ENCODE measurements at regions not wholly inside any gene's neighbourhood (a gene's known extent, or its start where the extent isn't known, plus 50 kb on each side); places are given as distances from the start of the nearest gene placed in this dataset.

- Histone ChIP-seq H3K9me3 (no peaks in the 10 kb centered on the region), H3K4me1 (no peaks in the 10 kb centered on the region), H3K4me3 (no peak overlapping the region), H3K36me3 (no peaks in the 10 kb centered on the region), H3K27ac (no peak overlapping the region), H3K27me3 (no peaks in the 10 kb centered on the region)
- TF ChIP-seq POLR2A (IDR thresholded peaks at IDR 0.05) (no peak), CTCF (IDR thresholded peaks at IDR 0.05) (no peak)
- no peak for DNase-seq
- intact Hi-C loops (cut with DNase I; ENCODE audit: low total_unique reads), result no loop called here
Measured at GRCh38 chr3:5828251-5828650, 640.7 kb downstream of the EDEM1 start.

DNA sequence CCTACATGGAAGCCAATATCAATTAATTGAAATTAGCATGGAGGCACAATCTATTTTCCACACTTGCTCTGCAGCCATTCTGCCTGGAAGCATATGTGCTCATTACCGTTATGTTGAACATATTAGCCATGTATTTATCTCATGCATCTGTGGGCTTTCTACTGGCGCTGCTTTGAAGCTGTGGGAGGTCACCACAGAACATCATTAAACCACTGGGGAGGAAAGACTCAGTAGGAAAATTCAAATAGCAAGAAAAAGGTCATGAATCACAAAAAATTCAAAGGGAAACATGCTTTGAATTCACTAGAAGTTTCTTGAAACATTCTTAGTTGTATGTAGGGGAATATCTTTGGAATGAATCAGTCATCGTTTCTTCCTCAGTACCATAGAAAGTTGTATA, 652.5 kb downstream of the EDEM1 start:
- H3K9me3 ChIP-seq, result no peaks in the 10 kb centered on the region
- TF ChIP-seq CTCF (IDR thresholded peaks at IDR 0.05) (no peak), POLR2A (IDR thresholded peaks at IDR 0.05) (no peak)
- no peaks in the 10 kb centered on the region for H3K27me3 ChIP-seq
- no peaks in the 10 kb centered on the region for H3K4me1 ChIP-seq
- intact Hi-C loops (cut with DNase I; ENCODE audit: low total_unique reads), result no loop called here
- DNase-seq, result no peak
- H3K27ac ChIP-seq, result no peak overlapping the region
- no peaks in the 10 kb centered on the region for H3K36me3 ChIP-seq
- H3K4me3 ChIP-seq, result no peak overlapping the region

DNA sequence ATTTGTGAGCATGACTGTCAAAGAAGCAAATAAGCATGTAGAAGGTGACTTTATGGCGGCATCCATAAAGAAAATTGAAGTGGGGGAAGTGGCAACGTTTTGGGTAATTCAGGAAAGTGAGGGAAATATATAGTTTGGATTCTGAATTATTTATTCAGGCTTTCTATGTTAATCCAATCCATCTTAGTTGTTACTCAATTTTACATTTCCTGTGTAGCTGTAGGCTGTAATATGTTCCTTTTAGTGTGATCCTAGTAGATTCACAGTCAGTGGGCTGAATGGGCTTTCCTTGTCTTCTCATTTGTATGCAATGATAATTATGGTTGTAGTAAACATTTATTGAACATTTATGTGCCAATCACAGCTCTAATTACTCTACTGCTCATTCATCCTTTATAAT, 654.1 kb downstream of the EDEM1 start:
- intact Hi-C loops (cut with DNase I; ENCODE audit: low total_unique reads), result no loop called here

DNA sequence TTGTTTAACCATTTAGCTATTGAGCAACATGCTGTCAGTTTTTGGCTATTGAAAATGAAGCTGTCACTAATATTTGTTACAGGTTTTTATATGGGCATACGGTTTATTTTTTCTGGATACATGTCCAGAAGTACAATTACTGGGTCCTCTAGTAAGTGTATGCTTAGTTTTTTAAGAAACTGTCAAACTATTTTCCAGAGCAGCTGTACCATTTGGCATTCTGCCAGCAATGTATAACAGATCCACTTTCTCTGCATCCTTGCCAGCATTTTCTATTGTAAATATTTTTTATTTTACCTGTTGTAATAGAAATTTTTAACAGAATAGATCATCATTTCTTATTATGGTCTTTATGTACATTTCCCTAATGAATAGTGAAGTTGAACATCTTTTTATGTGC, 658.8 kb downstream of the EDEM1 start:
- Histone ChIP-seq H3K36me3 (no peaks in the 10 kb centered on the region), H3K4me3 (no peak overlapping the region), H3K9me3 (no peaks in the 10 kb centered on the region), H3K4me1 (no peaks in the 10 kb centered on the region), H3K27me3 (no peaks in the 10 kb centered on the region), H3K27ac (no peak overlapping the region)
- intact Hi-C loops (cut with DNase I; ENCODE audit: low total_unique reads), result no loop called here
- TF ChIP-seq CTCF (IDR thresholded peaks at IDR 0.05) (no peak), POLR2A (IDR thresholded peaks at IDR 0.05) (no peak)
- no peak for DNase-seq

More for the DNA sequence above, 654.1 kb downstream of the EDEM1 start:
- Histone ChIP-seq H3K27ac (no peak overlapping the region), H3K9me3 (no peaks in the 10 kb centered on the region), H3K27me3 (no peaks in the 10 kb centered on the region), H3K36me3 (no peaks in the 10 kb centered on the region), H3K4me1 (no peaks in the 10 kb centered on the region), H3K4me3 (no peak overlapping the region)
- no peak for DNase-seq
- no peak for TF ChIP-seq CTCF (IDR thresholded peaks at IDR 0.05)
- no peak for TF ChIP-seq POLR2A (IDR thresholded peaks at IDR 0.05)

- H3K27me3 ChIP-seq, result no peaks in the 10 kb centered on the region
- no peak overlapping the region for H3K4me3 ChIP-seq
- no peaks in the 10 kb centered on the region for H3K4me1 ChIP-seq
- no peaks in the 10 kb centered on the region for H3K9me3 ChIP-seq
- H3K36me3 ChIP-seq, result no peaks in the 10 kb centered on the region
- no peak overlapping the region for H3K27ac ChIP-seq
- DNase-seq, result no peak
- intact Hi-C loops (cut with DNase I; ENCODE audit: low total_unique reads), result no loop called here
- no peak for TF ChIP-seq CTCF (IDR thresholded peaks at IDR 0.05)
- TF ChIP-seq POLR2A (IDR thresholded peaks at IDR 0.05), result no peak
Measured at GRCh38 chr3:5861151-5861550, 673.6 kb downstream of the EDEM1 start.
